Chondrocyte (in vitro differentiated cells): ENCODE measurements at regions not wholly inside any gene's neighbourhood (a gene's known extent, or its start where the extent isn't known, plus 50 kb on each side); places are given as distances from the start of the nearest gene placed in this dataset.

Experiments used
- DNase-seq: peaks from one replicate; pipeline ENCODE4 v3.0.0; 2021; ENCODE audit warnings: mixed read lengths, low spot score
- H3K27ac Mint-ChIP-seq: one replicate; pipeline ENCODE4 v1.8.0; 2021; ENCODE audit warnings: mild to moderate bottlenecking, moderate library complexity, mixed read lengths; ENCODE audit not compliant: unreplicated experiment
- H3K27me3 Mint-ChIP-seq: 2 replicates; pipeline ENCODE4 v1.8.0; 2021; ENCODE audit warnings: low read depth, mixed read lengths
- H3K36me3 Mint-ChIP-seq: 2 replicates; pipeline ENCODE4 v1.8.0; 2021; ENCODE audit warnings: low read depth, mixed read lengths
- H3K4me1 Mint-ChIP-seq: 2 replicates; pipeline ENCODE4 v1.8.0; 2021; ENCODE audit warnings: low read depth, mild to moderate bottlenecking, mixed read lengths
- H3K4me3 Mint-ChIP-seq: one replicate; pipeline ENCODE4 v1.8.0; 2021; ENCODE audit warnings: mild to moderate bottlenecking, moderate library complexity, mixed read lengths; ENCODE audit not compliant: unreplicated experiment
- H3K9me3 Mint-ChIP-seq: 2 replicates; pipeline ENCODE4 v1.8.0; 2021; ENCODE audit warnings: low read depth, mixed read lengths
- CTCF ChIP-seq: fragments of 200-600 bp; sonication (generic); IDR thresholded peaks from 2 replicates; pipeline ENCODE4 v1.5.0; 2021; ENCODE audit warnings: antibody characterized with exemption, mild to moderate bottlenecking, moderate library complexity

- Mint-ChIP-seq H3K27me3 (no peaks in the 10 kb centered on the region), H3K4me3 (no peak overlapping the region), H3K9me3 (peaks cover 30% of the 10 kb centered on the region), H3K27ac (no peak overlapping the region), H3K4me1 (no peaks in the 10 kb centered on the region), H3K36me3 (no peaks in the 10 kb centered on the region)
- no peak for TF ChIP-seq CTCF
- DNase-seq, result no peak
Measured at GRCh38 chr14:98462908-98463307, 809.1 kb downstream of the BCL11B start.

GRCh38 chr14:98466807-98467206 lies 805.2 kb downstream of the BCL11B start:
- Mint-ChIP-seq H3K27me3 (no peaks in the 10 kb centered on the region), H3K9me3 (peaks cover 27% of the 10 kb centered on the region), H3K4me1 (no peaks in the 10 kb centered on the region), H3K4me3 (no peak overlapping the region), H3K36me3 (no peaks in the 10 kb centered on the region), H3K27ac (no peak overlapping the region)
- no peak for TF ChIP-seq CTCF
- DNase-seq, result no peak

GRCh38 chr14:98470663-98471062 lies 801.3 kb downstream of the BCL11B start:
- no peaks in the 10 kb centered on the region for H3K4me1 Mint-ChIP-seq
- DNase-seq, result no peak
- TF ChIP-seq CTCF, result no peak
- peaks cover 13% of the 10 kb centered on the region for H3K9me3 Mint-ChIP-seq
- no peaks in the 10 kb centered on the region for H3K36me3 Mint-ChIP-seq
- H3K27ac Mint-ChIP-seq, result no peak overlapping the region
- H3K27me3 Mint-ChIP-seq, result no peaks in the 10 kb centered on the region
- no peak overlapping the region for H3K4me3 Mint-ChIP-seq

- H3K36me3 Mint-ChIP-seq, result peaks cover 1% of the 10 kb centered on the region
- H3K4me3 Mint-ChIP-seq, result no peak overlapping the region
- no peaks in the 10 kb centered on the region for H3K27me3 Mint-ChIP-seq
- H3K27ac Mint-ChIP-seq, result no peak overlapping the region
- peaks cover 9% of the 10 kb centered on the region for H3K9me3 Mint-ChIP-seq
- TF ChIP-seq CTCF, result no peak
- no peaks in the 10 kb centered on the region for H3K4me1 Mint-ChIP-seq
- no peak for DNase-seq
Measured at GRCh38 chr14:98474900-98475299, 797.1 kb downstream of the BCL11B start.

GRCh38 chr14:98477935-98478334 lies 794.1 kb downstream of the BCL11B start:
- Mint-ChIP-seq H3K27ac (no peak overlapping the region), H3K36me3 (peaks cover 1% of the 10 kb centered on the region), H3K9me3 (peaks cover 12% of the 10 kb centered on the region), H3K4me3 (no peak overlapping the region), H3K27me3 (no peaks in the 10 kb centered on the region), H3K4me1 (no peaks in the 10 kb centered on the region)
- no peak for DNase-seq
- no peak for TF ChIP-seq CTCF
